Keratinocyte (primary cell): ENCODE measurements at regions not wholly inside any gene's neighbourhood (a gene's known extent, or its start where the extent isn't known, plus 50 kb on each side); places are given as distances from the start of the nearest gene placed in this dataset.

Experiments used
- DNase-seq: peaks from one replicate; pipeline ENCODE4 v3.0.0-alpha.2; 2011; ENCODE audit warnings: low read depth, missing footprints, low spot score
- FAIRE-seq: peaks from 2 replicates; lab custom pipeline; 2011; peaks lifted over from hg19 to GRCh38; lab: Jason Lieb, UNC
- H2AFZ ChIP-seq: 2 replicates; pipeline ENCODE4 v1.6.0; 2012; ENCODE audit warnings: low read length, control low read depth, inconsistent platforms; ENCODE audit not compliant: control insufficient read depth
- H3K27ac ChIP-seq: 2 replicates; pipeline ENCODE4 v1.5.1; 2011; ENCODE audit warnings: low read length; ENCODE audit not compliant: control insufficient read depth, insufficient read depth
- H3K27me3 ChIP-seq: 3 replicates; pipeline ENCODE4 v1.6.0; 2011; ENCODE audit warnings: low read length; ENCODE audit not compliant: control insufficient read depth, insufficient read depth; ENCODE audit errors: extremely low read depth
- H3K36me3 ChIP-seq, 2 experiments: 2 replicates in 1 of 2; 3 replicates in 1 of 2; pipeline ENCODE4 v1.5.1; 2011; ENCODE audit warnings: low read length in 2 of 2, mild to moderate bottlenecking in 1 of 2; ENCODE audit not compliant: control insufficient read depth in 2 of 2, insufficient read depth in 2 of 2; ENCODE audit errors: extremely low read depth in 1 of 2
- H3K4me1 ChIP-seq: 3 replicates; pipeline ENCODE4 v1.5.1; 2011; ENCODE audit warnings: low read length; ENCODE audit not compliant: control insufficient read depth, insufficient read depth; ENCODE audit errors: extremely low read depth
- H3K4me2 ChIP-seq: 3 replicates; pipeline ENCODE4 v1.6.0; 2011; ENCODE audit warnings: low read depth, low read length; ENCODE audit not compliant: control insufficient read depth, insufficient read depth; ENCODE audit errors: extremely low read depth
- H3K4me3 ChIP-seq, 3 experiments: fragments of 200-600 bp in 1 of 3; sonication (generic) in 1 of 3; 2 replicates in 2 of 3; 3 replicates in 1 of 3; pipeline ENCODE4 v1.5.1; 2011 to 2016; ENCODE audit warnings: low read length in 3 of 3, mild to moderate bottlenecking in 3 of 3, control low read depth in 2 of 3, inconsistent platforms in 1 of 3, low read depth in 1 of 3, mixed read lengths in 1 of 3, mixed run types in 1 of 3, moderate library complexity in 1 of 3; ENCODE audit not compliant: control insufficient read depth in 2 of 3, insufficient read depth in 2 of 3; ENCODE audit errors: extremely low read depth in 1 of 3
- H3K79me2 ChIP-seq: 2 replicates; pipeline ENCODE4 v1.6.0; 2012; ENCODE audit warnings: low read length; ENCODE audit not compliant: control insufficient read depth, insufficient read depth
- H3K9ac ChIP-seq: 3 replicates; pipeline ENCODE4 v1.6.0; 2011; ENCODE audit warnings: low read length; ENCODE audit not compliant: control insufficient read depth, insufficient read depth; ENCODE audit errors: extremely low read depth
- H3K9me1 ChIP-seq: 3 replicates; pipeline ENCODE4 v1.6.0; 2011; ENCODE audit warnings: low read length; ENCODE audit not compliant: control insufficient read depth, insufficient read depth; ENCODE audit errors: extremely low read depth
- H3K9me3 ChIP-seq: 2 replicates; pipeline ENCODE4 v1.5.1; 2012; ENCODE audit warnings: low read depth, low read length; ENCODE audit not compliant: control insufficient read depth
- H4K20me1 ChIP-seq: 3 replicates; pipeline ENCODE4 v1.6.0; 2011; ENCODE audit warnings: low read length; ENCODE audit not compliant: control insufficient read depth, insufficient read depth; ENCODE audit errors: extremely low read depth
- EZH2 ChIP-seq: IDR thresholded peaks from one replicate; pipeline ENCODE4 v1.6.1; 2012; ENCODE audit warnings: inconsistent platforms, mild to moderate bottlenecking, low read length, moderate library complexity
- dilution Hi-C: fragments of 300-500 bp; cut with MboI; formaldehyde crosslinking; loops from one replicate; pipeline ENCODE4 v1.7.0; 2020; ENCODE audit warnings: low sequenced_read_pairs; ENCODE audit not compliant: extremely low pct_ligation_motif_present
- TF ChIP-seq, protein P1 (sequence below), 3 experiments: IDR thresholded peaks in 1 of 3; conservative IDR thresholded peaks in 1 of 3; optimal IDR thresholded peaks in 1 of 3; 2 replicates in 2 of 3; 3 replicates in 1 of 3; pipeline versions ENCODE3 to v1.5.1; 2011; ENCODE audit warnings: low read length in 3 of 3, mild to moderate bottlenecking in 3 of 3, moderate library complexity in 2 of 3, control low read depth in 1 of 3, inconsistent platforms in 1 of 3; ENCODE audit not compliant: insufficient read depth in 2 of 3; ENCODE audit errors: extremely low read depth in 1 of 3

DNA sequence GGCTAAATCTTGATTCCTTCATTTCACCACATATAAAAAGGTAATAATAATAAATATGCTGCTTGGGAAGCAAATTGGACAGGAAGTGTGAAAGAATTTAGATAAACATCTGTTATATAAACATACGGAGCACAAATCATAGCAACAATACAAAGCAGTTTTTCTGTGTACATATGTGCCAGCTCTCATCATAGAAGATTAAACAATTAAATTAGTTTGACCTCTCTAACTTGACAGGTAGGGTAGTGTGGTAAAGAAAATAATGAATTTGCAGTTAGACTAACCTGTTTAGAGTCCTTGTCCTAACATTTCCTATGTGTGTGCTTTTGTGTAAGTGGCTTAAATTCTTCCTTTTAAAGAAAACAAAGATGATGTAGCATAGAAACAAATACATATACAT, 995.7 kb upstream of the TENM4 start:
- FAIRE-seq (no peak), DNase-seq (no peak)
- no peaks in the 10 kb centered on the region for H3K36me3 ChIP-seq
- no peak overlapping the region for H3K27ac ChIP-seq
- no peaks in the 10 kb centered on the region for H3K27me3 ChIP-seq
- dilution Hi-C loops = no loop called here
- peaks cover 2% of the 10 kb centered on the region for H3K4me1 ChIP-seq
- no peak overlapping the region for H3K9ac ChIP-seq
- no peaks in the 10 kb centered on the region for H3K79me2 ChIP-seq
- no peak overlapping the region for H2AFZ ChIP-seq
- H3K4me2 ChIP-seq = no peak overlapping the region
- no peaks in the 10 kb centered on the region for H3K9me1 ChIP-seq
- no peaks in the 10 kb centered on the region for H3K9me3 ChIP-seq
- no peak for TF ChIP-seq EZH2
- TF ChIP-seq, protein P1, sequence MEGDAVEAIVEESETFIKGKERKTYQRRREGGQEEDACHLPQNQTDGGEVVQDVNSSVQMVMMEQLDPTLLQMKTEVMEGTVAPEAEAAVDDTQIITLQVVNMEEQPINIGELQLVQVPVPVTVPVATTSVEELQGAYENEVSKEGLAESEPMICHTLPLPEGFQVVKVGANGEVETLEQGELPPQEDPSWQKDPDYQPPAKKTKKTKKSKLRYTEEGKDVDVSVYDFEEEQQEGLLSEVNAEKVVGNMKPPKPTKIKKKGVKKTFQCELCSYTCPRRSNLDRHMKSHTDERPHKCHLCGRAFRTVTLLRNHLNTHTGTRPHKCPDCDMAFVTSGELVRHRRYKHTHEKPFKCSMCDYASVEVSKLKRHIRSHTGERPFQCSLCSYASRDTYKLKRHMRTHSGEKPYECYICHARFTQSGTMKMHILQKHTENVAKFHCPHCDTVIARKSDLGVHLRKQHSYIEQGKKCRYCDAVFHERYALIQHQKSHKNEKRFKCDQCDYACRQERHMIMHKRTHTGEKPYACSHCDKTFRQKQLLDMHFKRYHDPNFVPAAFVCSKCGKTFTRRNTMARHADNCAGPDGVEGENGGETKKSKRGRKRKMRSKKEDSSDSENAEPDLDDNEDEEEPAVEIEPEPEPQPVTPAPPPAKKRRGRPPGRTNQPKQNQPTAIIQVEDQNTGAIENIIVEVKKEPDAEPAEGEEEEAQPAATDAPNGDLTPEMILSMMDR (optimal IDR thresholded peaks at IDR 0.05 in 1 of 3, IDR thresholded peaks at IDR 0.05 in 1 of 3, conservative IDR thresholded peaks at IDR 0.05 in 1 of 3; ENCODE audit: extremely low read depth in 1 of 3, insufficient read depth in 2 of 3, low read length in 3 of 3) = no peak
- H3K4me3 ChIP-seq = no peak overlapping the region
- no peaks in the 10 kb centered on the region for H4K20me1 ChIP-seq

DNA sequence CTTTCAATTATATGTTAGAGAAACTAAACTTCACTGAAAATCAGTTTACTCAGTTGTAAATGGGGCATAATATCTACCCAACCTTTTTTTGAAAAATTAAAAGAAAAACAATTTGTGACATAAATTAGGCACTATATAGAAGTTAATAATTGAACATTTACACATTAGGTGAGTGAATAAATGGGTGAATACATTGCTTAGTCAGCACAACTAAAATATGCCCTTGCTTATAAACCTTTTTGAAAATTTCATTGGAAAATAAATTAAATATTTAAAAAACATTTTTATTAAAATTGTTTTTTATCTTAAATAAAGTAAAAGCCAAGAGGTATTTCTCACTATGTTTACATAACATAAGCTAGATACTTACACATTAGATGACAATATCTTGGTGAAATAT, 994.5 kb upstream of the TENM4 start:
- no peaks in the 10 kb centered on the region for H3K27me3 ChIP-seq
- H3K4me2 ChIP-seq = no peak overlapping the region
- no peak overlapping the region for H3K27ac ChIP-seq
- dilution Hi-C loops = no loop called here
- no peaks in the 10 kb centered on the region for H4K20me1 ChIP-seq
- no peaks in the 10 kb centered on the region for H3K4me1 ChIP-seq
- H3K9ac ChIP-seq = no peak overlapping the region
- TF ChIP-seq, protein P1 (optimal IDR thresholded peaks at IDR 0.05 in 1 of 3, IDR thresholded peaks at IDR 0.05 in 1 of 3, conservative IDR thresholded peaks at IDR 0.05 in 1 of 3; ENCODE audit: extremely low read depth in 1 of 3, insufficient read depth in 2 of 3, low read length in 3 of 3) = no peak
- no peak for TF ChIP-seq EZH2
- no peak for FAIRE-seq
- no peaks in the 10 kb centered on the region for H3K9me1 ChIP-seq
- no peak overlapping the region for H2AFZ ChIP-seq
- no peaks in the 10 kb centered on the region for H3K79me2 ChIP-seq
- no peak overlapping the region for H3K4me3 ChIP-seq
- no peaks in the 10 kb centered on the region for H3K36me3 ChIP-seq
- H3K9me3 ChIP-seq = no peaks in the 10 kb centered on the region
- no peak for DNase-seq
